ENCODE measurements at regions not wholly inside any gene's neighbourhood (a gene's known extent, or its start where the extent isn't known, plus 50 kb on each side); places are given as distances from the start of the nearest gene placed in this dataset.
A peak's percentile ranks its signal among the peaks of the same experiment; 100 is the strongest.
"Not testable (repeated sequence)": the region's sequence is repeated elsewhere in the genome, so short reads cannot be mapped to it uniquely, and the experiment has no call there.

DNA sequence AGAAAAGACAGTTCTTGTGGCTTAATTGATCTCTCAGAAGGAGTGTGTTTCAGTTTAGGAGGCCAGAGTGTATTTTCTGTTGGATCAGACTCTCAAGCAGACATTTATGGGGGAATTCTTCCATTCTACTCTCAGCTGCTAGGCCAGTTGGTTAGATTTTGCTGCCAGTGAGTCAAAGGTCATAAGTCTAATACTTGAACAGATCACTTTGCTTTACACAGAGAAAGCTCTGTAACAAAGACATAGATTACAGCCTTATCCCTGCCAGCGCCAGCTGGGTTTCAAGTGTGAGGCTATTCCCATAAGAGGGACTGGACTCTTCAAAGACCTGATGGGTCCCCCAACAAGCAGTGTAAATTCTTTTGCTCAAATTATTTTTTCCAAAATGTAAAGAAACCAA, 145.6 kb upstream of the SEMA3C start:
- H3K27me3 Mint-ChIP-seq = no peaks in the 10 kb centered on the region
- peaks cover 21% of the 10 kb centered on the region for H3K4me1 Mint-ChIP-seq (ENCODE audit: unreplicated experiment)
- TF ChIP-seq, protein P1, sequence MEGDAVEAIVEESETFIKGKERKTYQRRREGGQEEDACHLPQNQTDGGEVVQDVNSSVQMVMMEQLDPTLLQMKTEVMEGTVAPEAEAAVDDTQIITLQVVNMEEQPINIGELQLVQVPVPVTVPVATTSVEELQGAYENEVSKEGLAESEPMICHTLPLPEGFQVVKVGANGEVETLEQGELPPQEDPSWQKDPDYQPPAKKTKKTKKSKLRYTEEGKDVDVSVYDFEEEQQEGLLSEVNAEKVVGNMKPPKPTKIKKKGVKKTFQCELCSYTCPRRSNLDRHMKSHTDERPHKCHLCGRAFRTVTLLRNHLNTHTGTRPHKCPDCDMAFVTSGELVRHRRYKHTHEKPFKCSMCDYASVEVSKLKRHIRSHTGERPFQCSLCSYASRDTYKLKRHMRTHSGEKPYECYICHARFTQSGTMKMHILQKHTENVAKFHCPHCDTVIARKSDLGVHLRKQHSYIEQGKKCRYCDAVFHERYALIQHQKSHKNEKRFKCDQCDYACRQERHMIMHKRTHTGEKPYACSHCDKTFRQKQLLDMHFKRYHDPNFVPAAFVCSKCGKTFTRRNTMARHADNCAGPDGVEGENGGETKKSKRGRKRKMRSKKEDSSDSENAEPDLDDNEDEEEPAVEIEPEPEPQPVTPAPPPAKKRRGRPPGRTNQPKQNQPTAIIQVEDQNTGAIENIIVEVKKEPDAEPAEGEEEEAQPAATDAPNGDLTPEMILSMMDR (conservative IDR thresholded peaks at IDR 0.05) = no peak
- H3K4me3 Mint-ChIP-seq = no peak overlapping the region
- no peak for DNase-seq (ENCODE audit: extremely low spot score, unreplicated experiment)
- peaks cover 4% of the 10 kb centered on the region for H3K9me3 Mint-ChIP-seq
- peak overlapping the region; percentile 40 for H3K27ac Mint-ChIP-seq
- peaks cover 3% of the 10 kb centered on the region for H3K36me3 Mint-ChIP-seq

DNA sequence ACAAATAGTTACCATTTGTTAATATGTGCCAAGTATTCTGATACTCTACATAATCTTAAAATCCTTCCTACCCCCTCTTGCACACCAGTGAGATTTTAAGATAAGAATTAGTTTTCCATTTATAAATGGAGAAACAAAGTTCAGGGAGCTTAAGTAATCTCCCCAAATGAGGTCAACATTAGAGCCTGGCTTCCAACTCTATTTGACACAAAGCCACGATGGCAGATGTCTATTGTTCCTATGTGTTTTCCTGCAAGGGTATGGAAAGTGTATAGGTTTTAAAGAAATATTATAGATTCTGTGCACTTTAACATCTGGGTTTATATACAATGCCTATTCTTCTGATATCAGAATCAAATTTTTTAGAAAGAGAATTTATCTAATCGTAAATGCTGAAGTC, 143.9 kb upstream of the SEMA3C start:
- peaks cover 16% of the 10 kb centered on the region for H3K4me1 Mint-ChIP-seq (ENCODE audit: unreplicated experiment)
- no peaks in the 10 kb centered on the region for H3K36me3 Mint-ChIP-seq
- TF ChIP-seq, protein P1 (conservative IDR thresholded peaks at IDR 0.05) = no peak
- no peak overlapping the region for H3K4me3 Mint-ChIP-seq
- no peak overlapping the region for H3K27ac Mint-ChIP-seq
- no peak for DNase-seq (ENCODE audit: extremely low spot score, unreplicated experiment)
- no peaks in the 10 kb centered on the region for H3K9me3 Mint-ChIP-seq
- H3K27me3 Mint-ChIP-seq = no peaks in the 10 kb centered on the region

DNA sequence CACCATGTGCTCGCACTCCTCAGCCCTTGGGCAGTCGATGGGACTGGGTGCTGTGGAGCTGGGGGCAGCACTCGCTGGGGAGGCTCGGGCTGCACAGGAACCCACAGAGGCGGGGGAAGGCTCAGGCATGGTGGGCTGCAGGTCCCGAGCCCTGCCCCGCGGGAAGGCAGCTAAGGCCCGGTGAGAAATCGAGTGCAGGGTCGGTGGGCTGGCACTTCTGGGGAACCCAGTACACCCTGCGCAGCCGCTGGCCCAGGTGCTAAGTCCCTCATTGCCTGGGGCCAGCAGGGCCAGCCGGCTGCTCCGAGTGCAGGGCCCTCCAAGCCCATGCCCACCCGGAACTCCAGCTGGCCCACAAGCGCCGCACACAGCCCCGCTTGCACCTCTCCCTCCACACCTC, 138.6 kb upstream of the SEMA3C start:
- not testable (repeated sequence) for DNase-seq (ENCODE audit: extremely low spot score, unreplicated experiment); H3K4me3 Mint-ChIP-seq; H3K4me1 Mint-ChIP-seq (ENCODE audit: unreplicated experiment); H3K36me3 Mint-ChIP-seq; H3K27me3 Mint-ChIP-seq; H3K27ac Mint-ChIP-seq; H3K9me3 Mint-ChIP-seq

DNA sequence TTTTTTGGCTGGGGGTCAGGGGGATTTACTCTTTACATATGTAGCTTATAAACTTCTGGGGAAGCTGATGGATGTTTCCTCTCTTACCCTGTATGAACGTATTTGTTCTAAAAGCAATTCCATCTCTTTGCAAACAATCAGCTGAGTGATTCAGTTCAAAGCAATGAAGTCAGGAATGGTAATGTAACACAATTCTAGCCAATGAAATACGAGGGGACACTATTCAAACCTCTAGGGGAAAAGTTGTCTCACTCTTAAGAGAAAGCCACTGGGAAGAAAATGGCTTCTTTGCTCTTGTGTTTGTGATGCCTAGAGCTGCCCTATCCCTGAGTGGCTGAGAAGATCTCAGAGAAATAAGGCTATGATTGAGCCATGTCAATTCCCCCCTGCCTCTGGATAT, 134.8 kb upstream of the SEMA3C start:
- no peaks in the 10 kb centered on the region for H3K27me3 Mint-ChIP-seq
- H3K4me1 Mint-ChIP-seq (ENCODE audit: unreplicated experiment) = peaks cover 14% of the 10 kb centered on the region
- no peak overlapping the region for H3K4me3 Mint-ChIP-seq
- H3K36me3 Mint-ChIP-seq = no peaks in the 10 kb centered on the region
- peaks cover 17% of the 10 kb centered on the region for H3K9me3 Mint-ChIP-seq
- no peak overlapping the region for H3K27ac Mint-ChIP-seq
- DNase-seq (ENCODE audit: extremely low spot score, unreplicated experiment) = no peak
- TF ChIP-seq, protein P1 (conservative IDR thresholded peaks at IDR 0.05) = no peak

DNA sequence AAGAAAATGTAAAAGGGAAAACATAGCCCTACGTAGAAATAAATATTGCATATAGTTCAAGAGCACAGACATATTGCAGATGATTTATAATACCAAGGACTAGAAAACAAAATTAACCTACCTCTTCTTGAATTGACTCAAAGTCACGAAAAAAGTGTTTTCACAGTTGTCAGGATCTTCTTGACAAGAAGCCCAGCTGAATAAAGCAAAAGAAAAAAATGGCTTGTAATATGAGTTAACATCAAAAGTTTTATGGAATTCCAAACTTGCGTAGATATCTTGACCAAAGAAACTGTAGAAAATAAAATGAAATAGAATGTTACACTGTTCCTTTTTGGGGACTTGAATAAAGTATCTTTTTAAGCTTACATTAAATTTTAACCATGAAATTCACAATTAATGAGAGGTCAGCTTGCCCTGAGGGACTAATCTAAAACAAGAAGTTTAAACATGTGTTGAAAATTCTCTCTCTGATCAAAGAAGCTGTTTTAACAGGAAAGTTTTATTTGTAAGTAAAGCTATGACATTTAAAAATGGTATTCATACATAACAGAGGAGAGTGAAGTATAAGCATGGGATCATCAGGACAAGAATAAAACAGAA, 133.1 kb upstream of the SEMA3C start:
- no peak overlapping the region for H3K27ac Mint-ChIP-seq

DNA sequence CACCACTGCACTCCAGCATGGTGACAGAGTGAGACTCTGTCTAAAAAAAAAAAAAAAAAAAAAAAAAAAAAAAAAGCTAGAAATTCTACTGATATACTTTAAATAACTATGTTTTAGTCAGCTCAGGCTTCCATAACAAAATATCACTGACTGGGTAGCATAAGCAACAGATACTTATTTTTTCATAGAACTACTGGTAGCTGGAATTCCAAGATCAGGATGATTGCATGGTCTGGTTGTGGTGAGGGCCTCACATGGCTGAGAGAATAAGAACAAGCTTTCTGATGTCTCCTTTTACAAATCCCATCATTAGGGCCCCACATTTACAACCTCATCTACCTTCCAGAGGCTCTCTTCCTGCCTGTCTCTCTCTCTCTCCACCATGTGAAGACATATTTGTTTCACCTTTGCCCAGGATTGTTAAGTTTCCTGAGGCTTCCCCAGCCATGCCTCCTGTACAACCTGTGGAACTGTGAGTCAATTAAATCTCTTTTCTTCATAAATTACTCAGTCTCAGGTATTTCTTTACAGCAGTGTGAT, 126.7 kb upstream of the SEMA3C start:
- Mint-ChIP-seq H3K27me3 (no peaks in the 10 kb centered on the region), H3K27ac (no peak overlapping the region), H3K36me3 (no peaks in the 10 kb centered on the region), H3K9me3 (peaks cover 20% of the 10 kb centered on the region), H3K4me1 (ENCODE audit: unreplicated experiment) (no peaks in the 10 kb centered on the region), H3K4me3 (no peak overlapping the region)
- TF ChIP-seq, protein P1 (conservative IDR thresholded peaks at IDR 0.05) = no peak
- no peak for DNase-seq (ENCODE audit: extremely low spot score, unreplicated experiment)

More for the DNA sequence above, 133.1 kb upstream of the SEMA3C start:
- Mint-ChIP-seq H3K9me3 (peaks cover 17% of the 10 kb centered on the region), H3K27me3 (no peaks in the 10 kb centered on the region), H3K4me1 (ENCODE audit: unreplicated experiment) (peaks cover 14% of the 10 kb centered on the region), H3K4me3 (no peak overlapping the region), H3K36me3 (no peaks in the 10 kb centered on the region)
- TF ChIP-seq, protein P1 (conservative IDR thresholded peaks at IDR 0.05) = no peak
- no peak for DNase-seq (ENCODE audit: extremely low spot score, unreplicated experiment)

DNA sequence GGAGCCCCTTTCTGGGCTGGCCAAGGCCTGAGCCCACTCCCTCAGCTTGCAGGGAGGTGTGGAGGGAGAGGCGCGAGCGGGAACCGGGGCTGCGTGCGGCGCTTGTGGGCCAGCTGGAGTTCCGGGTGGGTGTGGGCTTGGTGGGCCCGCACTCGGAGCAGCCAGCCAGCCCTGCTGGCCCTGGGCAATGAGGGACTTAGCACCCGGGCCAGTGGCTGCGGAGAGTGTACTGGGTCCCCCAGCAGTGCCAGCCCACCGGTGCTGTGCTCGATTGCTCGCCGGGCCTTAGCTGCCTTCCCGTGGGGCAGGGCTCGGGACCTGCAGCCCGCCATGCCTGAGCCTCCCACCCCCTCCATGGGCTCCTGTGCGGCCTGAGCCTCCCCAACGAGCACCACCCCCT, 123.8 kb upstream of the SEMA3C start:
- H3K9me3 Mint-ChIP-seq = peaks cover 18% of the 10 kb centered on the region
- not testable (repeated sequence) for H3K36me3 Mint-ChIP-seq; DNase-seq (ENCODE audit: extremely low spot score, unreplicated experiment); H3K27me3 Mint-ChIP-seq; H3K4me1 Mint-ChIP-seq (ENCODE audit: unreplicated experiment); H3K4me3 Mint-ChIP-seq; H3K27ac Mint-ChIP-seq

Measured in type B pancreatic cell (in vitro differentiated cells).